ENCODE measurements at regions not wholly inside any gene's neighbourhood (a gene's known extent, or its start where the extent isn't known, plus 50 kb on each side); places are given as distances from the start of the nearest gene placed in this dataset.

- Mint-ChIP-seq H3K27ac (no peak overlapping the region), H3K9me3 (peaks cover 29% of the 10 kb centered on the region), H3K4me1 (ENCODE audit: low read depth) (no peaks in the 10 kb centered on the region), H3K36me3 (ENCODE audit: low read depth) (no peaks in the 10 kb centered on the region), H3K4me3 (no peak overlapping the region), H3K27me3 (ENCODE audit: insufficient read depth) (no peaks in the 10 kb centered on the region)
- DNase-seq, result no peak
- TF ChIP-seq CTCF (IDR thresholded peaks at IDR 0.05), result no peak
Observed at GRCh38 chr13:36559375-36559774, 114.4 kb upstream of the SERTM1 start.

DNA sequence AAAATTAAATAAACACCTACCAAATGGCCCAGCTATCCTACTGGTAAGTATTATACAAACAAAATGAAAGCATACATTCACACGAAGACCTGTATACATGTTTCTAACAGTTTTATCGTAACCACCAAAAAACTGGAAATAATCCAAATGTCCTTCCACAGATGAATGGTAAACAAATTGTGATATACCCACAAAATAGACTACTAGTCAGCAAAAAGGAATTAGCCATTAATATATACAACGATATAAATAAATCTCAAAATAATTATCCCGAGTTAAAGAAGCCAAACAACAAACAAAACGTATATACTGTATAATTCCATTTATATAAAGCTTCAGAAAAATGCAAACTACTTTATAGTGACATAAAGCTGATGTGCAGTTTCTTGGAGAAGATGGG, 106.3 kb upstream of the SERTM1 start:
- H3K9me3 Mint-ChIP-seq, result peaks cover 23% of the 10 kb centered on the region
- no peak for DNase-seq
- H3K4me3 Mint-ChIP-seq, result no peak overlapping the region
- H3K4me1 Mint-ChIP-seq (ENCODE audit: low read depth), result no peaks in the 10 kb centered on the region
- no peak for TF ChIP-seq CTCF (IDR thresholded peaks at IDR 0.05)
- no peaks in the 10 kb centered on the region for H3K36me3 Mint-ChIP-seq (ENCODE audit: low read depth)
- H3K27ac Mint-ChIP-seq, result no peak overlapping the region
- H3K27me3 Mint-ChIP-seq (ENCODE audit: insufficient read depth), result peaks cover 1% of the 10 kb centered on the region; the same call in 1 of the 2 replicates

DNA sequence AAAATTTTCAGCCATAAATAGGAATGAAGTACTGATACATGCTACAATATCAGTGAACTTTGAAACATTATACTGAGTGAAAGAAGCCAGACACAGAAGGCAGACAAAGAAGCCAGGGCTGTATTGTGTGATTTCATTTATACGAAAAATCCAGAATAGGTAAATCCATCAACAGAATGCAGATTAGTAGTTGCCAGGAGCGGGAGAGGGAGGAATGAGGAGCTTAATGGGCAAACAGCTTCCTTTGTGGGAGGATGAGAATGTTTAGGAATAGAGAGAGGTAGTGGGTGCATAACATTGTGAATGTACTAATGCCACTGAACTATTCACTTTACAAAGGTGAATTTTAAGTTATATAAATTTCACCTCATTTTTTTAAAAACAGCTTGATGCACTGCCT, 103.3 kb upstream of the SERTM1 start:
- DNase-seq, result no peak
- peaks cover 1% of the 10 kb centered on the region; the same call in 1 of the 2 replicates for H3K27me3 Mint-ChIP-seq (ENCODE audit: insufficient read depth)
- no peak for TF ChIP-seq CTCF (IDR thresholded peaks at IDR 0.05)
- H3K4me1 Mint-ChIP-seq (ENCODE audit: low read depth), result no peaks in the 10 kb centered on the region
- no peak overlapping the region for H3K4me3 Mint-ChIP-seq
- H3K36me3 Mint-ChIP-seq (ENCODE audit: low read depth), result no peaks in the 10 kb centered on the region
- peaks cover 17% of the 10 kb centered on the region for H3K9me3 Mint-ChIP-seq
- H3K27ac Mint-ChIP-seq, result no peak overlapping the region

GRCh38 chr13:36571444-36571843, 102.4 kb upstream of the SERTM1 start:
- Mint-ChIP-seq H3K4me3 (no peak overlapping the region), H3K27ac (no peak overlapping the region), H3K4me1 (ENCODE audit: low read depth) (no peaks in the 10 kb centered on the region), H3K36me3 (ENCODE audit: low read depth) (no peaks in the 10 kb centered on the region), H3K9me3 (peaks cover 13% of the 10 kb centered on the region), H3K27me3 (ENCODE audit: insufficient read depth) (peaks cover 1% of the 10 kb centered on the region; the same call in 1 of the 2 replicates)
- no peak for DNase-seq
- no peak for TF ChIP-seq CTCF (IDR thresholded peaks at IDR 0.05)

DNA sequence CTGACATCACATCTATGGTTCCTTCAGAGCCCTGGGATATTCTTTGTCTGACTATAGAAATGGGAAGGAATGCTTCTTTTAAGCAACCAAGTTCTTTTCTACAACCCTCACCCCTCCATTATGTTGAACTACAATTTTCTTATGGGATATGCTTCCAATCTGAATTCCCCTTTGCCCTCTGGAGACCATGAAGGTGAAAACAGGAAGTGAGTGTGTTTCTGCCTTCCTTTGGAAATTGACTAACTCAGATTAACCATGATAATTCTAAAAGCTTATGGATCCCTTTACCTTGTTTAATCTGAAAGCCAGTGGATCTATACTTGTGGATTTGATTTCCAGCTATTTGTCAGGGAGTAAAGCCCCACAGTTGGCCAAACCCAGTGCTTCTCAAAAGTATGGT, 90.8 kb upstream of the SERTM1 start:
- no peak overlapping the region for H3K27ac Mint-ChIP-seq
- no peaks in the 10 kb centered on the region; the same call in 1 of the 2 replicates for H3K36me3 Mint-ChIP-seq (ENCODE audit: low read depth)

More for the DNA sequence above, 90.8 kb upstream of the SERTM1 start:
- TF ChIP-seq CTCF (IDR thresholded peaks at IDR 0.05), result no peak
- Mint-ChIP-seq H3K4me3 (no peak overlapping the region), H3K4me1 (ENCODE audit: low read depth) (no peaks in the 10 kb centered on the region), H3K27me3 (ENCODE audit: insufficient read depth) (no peaks in the 10 kb centered on the region; the same call in 1 of the 2 replicates), H3K9me3 (peaks cover 25% of the 10 kb centered on the region)
- DNase-seq, result no peak

Measured in HFFc6 (cell line).